Choroid plexus epithelial cell (primary cell): ENCODE measurements at regions not wholly inside any gene's neighbourhood (a gene's known extent, or its start where the extent isn't known, plus 50 kb on each side); places are given as distances from the start of the nearest gene placed in this dataset.

ENCODE experiments used
- DNase-seq: peaks from one replicate; pipeline ENCODE4 v3.0.0-alpha.2; 2010; ENCODE audit warnings: low read depth
- H3K4me3 ChIP-seq: 2 replicates; pipeline ENCODE4 v1.5.1; 2011; ENCODE audit warnings: low read depth, mild to moderate bottlenecking, control low read depth, low read length, moderate library complexity
- TF ChIP-seq, protein P1 (sequence below): conservative IDR thresholded peaks from 2 replicates; pipeline ENCODE4 v1.5.1; 2011; ENCODE audit warnings: low read depth, mild to moderate bottlenecking, control low read depth, inconsistent platforms, low read length, moderate library complexity

DNA sequence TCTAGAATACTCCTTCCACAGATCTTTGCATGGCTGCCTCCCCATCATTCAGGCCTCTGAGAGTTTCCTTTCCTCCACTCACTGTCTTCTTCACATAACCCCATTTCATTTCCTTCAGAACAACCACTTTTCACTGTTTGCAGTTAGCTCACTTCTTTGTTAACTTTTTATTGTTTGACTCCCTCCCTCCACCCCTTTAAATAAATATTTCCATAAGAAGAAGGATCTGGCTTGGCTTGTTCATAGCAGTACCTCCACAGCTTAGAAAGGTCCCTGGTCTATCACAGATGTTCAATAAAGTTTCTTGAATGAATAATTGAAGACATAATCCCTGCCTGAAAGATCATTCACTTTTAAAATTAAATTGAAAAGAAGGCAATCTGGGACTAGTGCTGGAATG lies 661.6 kb downstream of the ACTL7B start:
- TF ChIP-seq, protein P1, sequence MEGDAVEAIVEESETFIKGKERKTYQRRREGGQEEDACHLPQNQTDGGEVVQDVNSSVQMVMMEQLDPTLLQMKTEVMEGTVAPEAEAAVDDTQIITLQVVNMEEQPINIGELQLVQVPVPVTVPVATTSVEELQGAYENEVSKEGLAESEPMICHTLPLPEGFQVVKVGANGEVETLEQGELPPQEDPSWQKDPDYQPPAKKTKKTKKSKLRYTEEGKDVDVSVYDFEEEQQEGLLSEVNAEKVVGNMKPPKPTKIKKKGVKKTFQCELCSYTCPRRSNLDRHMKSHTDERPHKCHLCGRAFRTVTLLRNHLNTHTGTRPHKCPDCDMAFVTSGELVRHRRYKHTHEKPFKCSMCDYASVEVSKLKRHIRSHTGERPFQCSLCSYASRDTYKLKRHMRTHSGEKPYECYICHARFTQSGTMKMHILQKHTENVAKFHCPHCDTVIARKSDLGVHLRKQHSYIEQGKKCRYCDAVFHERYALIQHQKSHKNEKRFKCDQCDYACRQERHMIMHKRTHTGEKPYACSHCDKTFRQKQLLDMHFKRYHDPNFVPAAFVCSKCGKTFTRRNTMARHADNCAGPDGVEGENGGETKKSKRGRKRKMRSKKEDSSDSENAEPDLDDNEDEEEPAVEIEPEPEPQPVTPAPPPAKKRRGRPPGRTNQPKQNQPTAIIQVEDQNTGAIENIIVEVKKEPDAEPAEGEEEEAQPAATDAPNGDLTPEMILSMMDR: no peak
- H3K4me3 ChIP-seq: no peak overlapping the region
- no peak for DNase-seq

DNA sequence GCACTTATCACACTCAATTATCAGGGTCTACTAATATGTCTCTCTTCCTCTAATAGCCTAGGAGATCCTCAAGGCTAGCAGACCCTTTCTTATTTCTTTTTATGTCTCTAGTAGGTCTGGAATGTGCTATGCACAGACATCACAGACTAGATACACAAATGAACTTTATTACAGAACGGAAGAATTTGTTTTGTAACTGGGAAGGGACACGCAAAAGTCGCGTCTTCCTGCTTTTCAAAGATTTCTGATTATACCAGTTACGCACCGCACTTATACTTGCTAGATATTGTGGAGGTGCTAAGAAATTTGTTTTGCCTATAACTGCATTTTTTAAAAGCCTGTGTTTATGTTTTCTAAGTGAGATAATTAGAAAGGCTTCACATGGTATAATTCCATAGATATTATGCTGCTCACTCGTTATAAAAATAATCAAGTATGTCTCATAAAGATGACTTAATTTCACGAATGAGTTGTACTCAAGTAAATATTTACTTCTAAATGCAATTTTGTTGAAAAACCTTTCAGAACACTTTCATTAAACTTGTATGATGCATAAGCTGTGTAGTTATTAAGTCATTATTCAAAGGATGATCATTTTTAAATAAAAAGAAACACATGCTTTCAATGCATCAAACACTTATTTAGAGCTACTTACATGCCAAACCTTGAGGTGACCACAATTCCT lies 662.6 kb downstream of the ACTL7B start:
- TF ChIP-seq, protein P1: no peak
- no peak overlapping the region for H3K4me3 ChIP-seq
- DNase-seq: no peak

DNA sequence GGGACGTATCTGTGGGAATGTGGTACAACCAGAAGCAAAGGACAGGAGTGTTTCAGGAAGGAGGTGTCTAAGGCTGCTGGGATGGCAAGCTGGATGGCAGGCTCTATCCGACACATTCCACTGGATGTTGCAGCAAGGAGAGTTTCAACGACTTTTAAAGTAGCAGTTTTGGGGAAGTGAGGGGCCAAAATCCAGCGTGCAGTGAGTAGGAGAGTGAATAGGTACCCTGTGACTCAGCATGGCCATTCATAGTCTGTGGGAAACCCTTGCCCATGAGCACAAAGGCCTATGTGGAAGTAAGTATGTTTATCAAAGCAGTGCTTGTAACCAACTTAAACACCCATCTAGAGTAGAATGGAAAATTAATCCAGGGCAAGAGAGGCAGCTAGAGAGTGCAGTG lies 664.7 kb downstream of the ACTL7B start:
- TF ChIP-seq, protein P1: no peak
- DNase-seq: no peak
- no peak overlapping the region for H3K4me3 ChIP-seq

DNA sequence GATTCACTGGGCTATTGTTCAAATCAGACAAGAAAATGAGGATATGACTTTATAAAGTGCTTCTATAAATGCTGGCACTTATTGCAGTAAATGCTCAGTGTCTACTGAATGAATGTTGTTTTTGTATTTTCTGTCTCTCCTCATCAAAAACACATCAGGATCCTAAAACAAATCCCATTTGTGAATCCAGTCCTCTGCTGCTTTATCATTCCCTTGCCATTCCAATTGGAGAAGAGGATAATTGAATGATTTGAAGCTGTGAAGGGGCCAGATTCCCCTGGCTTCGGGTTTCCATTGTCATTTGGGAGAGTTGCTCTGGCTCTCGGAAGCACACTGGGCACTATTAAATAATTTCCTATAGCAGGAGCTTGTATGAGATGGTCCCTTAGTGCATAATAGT lies 666.8 kb downstream of the ACTL7B start:
- TF ChIP-seq, protein P1: no peak
- H3K4me3 ChIP-seq: no peak overlapping the region
- DNase-seq: no peak

DNA sequence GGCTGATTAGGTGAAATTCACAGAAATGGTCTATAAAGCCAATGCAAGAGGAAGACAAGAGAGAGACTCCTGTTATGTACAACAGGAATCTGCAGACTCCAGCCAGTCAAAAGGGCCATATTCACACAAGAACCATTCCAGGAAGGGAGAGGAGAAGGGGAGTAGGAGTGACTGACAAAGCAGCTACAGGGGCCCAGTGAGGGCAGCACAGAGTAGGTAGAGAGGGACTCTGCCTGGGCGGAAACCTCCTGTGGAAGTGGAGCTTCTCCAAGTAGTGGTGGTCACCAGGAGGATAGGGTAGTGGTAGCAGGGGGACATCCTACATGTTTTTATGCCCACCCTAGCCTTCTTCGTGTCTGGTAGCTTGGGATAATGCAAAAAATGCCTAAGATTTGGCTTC lies 667.3 kb downstream of the ACTL7B start:
- DNase-seq: no peak
- no peak overlapping the region for H3K4me3 ChIP-seq
- TF ChIP-seq, protein P1: no peak

DNA sequence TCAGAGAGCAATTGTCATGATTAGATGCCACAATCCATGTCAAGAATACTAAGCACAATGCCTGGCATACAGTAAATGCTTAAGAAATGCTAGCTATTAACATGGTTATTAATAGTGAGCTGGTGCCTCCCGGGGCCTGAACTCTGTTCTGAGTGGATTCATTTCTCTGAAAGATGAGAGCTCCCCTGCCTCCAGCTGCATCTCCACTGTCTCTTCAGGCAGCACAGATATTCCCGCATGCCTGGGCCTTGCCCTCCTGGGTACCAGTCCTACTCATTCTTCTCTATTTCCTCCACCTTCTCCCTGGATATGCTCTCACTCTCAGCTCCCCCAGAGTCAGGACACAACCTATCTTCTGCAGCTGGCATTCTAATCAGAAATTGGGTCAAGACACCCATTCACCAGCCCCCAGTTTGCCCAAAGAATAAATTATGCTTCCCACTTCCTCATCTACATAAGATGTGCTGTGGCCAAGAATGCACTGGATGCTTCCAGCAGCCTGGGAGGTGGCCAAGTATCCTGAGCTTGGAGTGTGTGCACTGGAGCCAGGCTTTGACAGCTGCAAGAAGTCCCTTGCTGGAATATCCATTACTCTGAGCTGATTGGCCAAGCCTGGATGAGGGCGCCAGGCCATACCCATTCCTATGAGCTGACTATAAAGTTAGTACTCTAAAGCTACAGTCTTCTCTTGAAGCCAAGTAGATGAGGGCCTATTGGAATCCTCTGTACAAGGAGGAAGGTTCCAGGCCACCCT lies 669.0 kb downstream of the ACTL7B start:
- peak; percentile 31 for DNase-seq
- no peak overlapping the region for H3K4me3 ChIP-seq
- TF ChIP-seq, protein P1: no peak

DNA sequence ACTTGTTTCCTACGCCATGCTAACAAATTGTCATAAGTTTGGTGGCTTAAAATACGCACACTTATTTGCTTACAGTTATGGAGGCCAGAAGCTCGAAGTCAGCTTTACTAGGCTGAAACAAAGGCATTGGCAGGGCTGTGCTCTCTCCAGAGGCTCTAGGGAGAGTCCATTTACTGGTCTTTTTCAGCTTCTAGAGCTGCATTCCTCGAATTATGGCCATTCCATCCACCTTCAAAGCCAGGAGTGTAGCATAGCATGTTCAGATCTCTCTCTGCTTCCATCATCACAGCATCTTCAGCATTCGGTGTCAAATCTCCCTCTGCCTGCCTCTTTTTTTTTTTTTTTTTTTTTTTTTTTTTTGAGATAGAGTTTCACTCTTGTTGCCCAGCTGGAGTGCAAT lies 670.2 kb downstream of the ACTL7B start:
- TF ChIP-seq, protein P1: no peak
- DNase-seq: no peak
- H3K4me3 ChIP-seq: no peak overlapping the region
